Body of pancreas (tissue), 4 donors: ENCODE measurements at regions not wholly inside any gene's neighbourhood (a gene's known extent, or its start where the extent isn't known, plus 50 kb on each side); places are given as distances from the start of the nearest gene placed in this dataset.
"Not testable (repeated sequence)": the region's sequence is repeated elsewhere in the genome, so short reads cannot be mapped to it uniquely, and the experiment has no call there.

Experiments used
- ATAC-seq: fragments of 150-250 bp; one replicate; pipeline ENCODE4 v1.9.1; 2016
- DNase-seq, 4 donors: peaks; one replicate each; pipeline ENCODE4 v3.0.0-alpha.2; 2019
- H3K27ac ChIP-seq, 4 donors: fragments of 200-600 bp; sonication (generic); 1 replicate in 3 of 4; 2 replicates in 1 of 4; pipeline versions ENCODE4 v1.5.1 to v1.6.1; 2016 to 2019; ENCODE audit warnings: mild to moderate bottlenecking in 1 of 4, mixed read lengths in 1 of 4, moderate library complexity in 1 of 4
- H3K27me3 ChIP-seq, 2 donors: fragments of 200-600 bp; sonication (generic); one replicate each; pipeline ENCODE4 v1.6.0; 2016; ENCODE audit warnings: mild to moderate bottlenecking in 1 of 2
- H3K36me3 ChIP-seq, 2 donors: fragments of 200-600 bp; sonication (generic); replicated peaks in 1 of 2; 2 replicates each; pipeline ENCODE4 v1.5.1; 2016; ENCODE audit warnings: low read depth in 2 of 2; ENCODE audit not compliant: insufficient read depth in 1 of 2
- H3K4me1 ChIP-seq: fragments of 200-600 bp; sonication (generic); one replicate; pipeline ENCODE4 v1.6.0; 2016
- H3K4me3 ChIP-seq, 2 donors: fragments of 200-600 bp; sonication (generic); 1 replicate in 1 of 2; 2 replicates in 1 of 2; pipeline ENCODE4 v1.5.1; 2016 to 2019
- H3K9me3 ChIP-seq, 3 donors: fragments of 200-600 bp; sonication (generic); 1 replicate in 2 of 3; 2 replicates in 1 of 3; pipeline ENCODE4 v1.5.1; 2016
- POLR2A ChIP-seq, 3 donors: fragments of 450-650 bp; IDR thresholded peaks; one replicate each; pipeline ENCODE4 v1.6.1; 2016; ENCODE audit warnings: antibody characterized with exemption in 3 of 3, mild to moderate bottlenecking in 2 of 3
- WGBS, 2 donors: methylation state at CpG; one replicate each; pipeline ENCODE4 v1.1.5; 2017; 5-methylcytosine and 5-hydroxymethylcytosine counted together
- intact Hi-C: fragments of 100-400 bp; cut with DNase I; formaldehyde crosslinking; loops from one replicate; pipeline ENCODE4 v1.15.1; 2023
- TF ChIP-seq, protein P1 (sequence below), 7 experiments: fragments of 450-650 bp in 4 of 7; fragments of 200-600 bp in 3 of 7; sonication (generic) in 3 of 7; IDR thresholded peaks; one replicate each; pipeline ENCODE4 v1.5.1; 2016 to 2019; ENCODE audit warnings: antibody characterized with exemption in 7 of 7

DNA sequence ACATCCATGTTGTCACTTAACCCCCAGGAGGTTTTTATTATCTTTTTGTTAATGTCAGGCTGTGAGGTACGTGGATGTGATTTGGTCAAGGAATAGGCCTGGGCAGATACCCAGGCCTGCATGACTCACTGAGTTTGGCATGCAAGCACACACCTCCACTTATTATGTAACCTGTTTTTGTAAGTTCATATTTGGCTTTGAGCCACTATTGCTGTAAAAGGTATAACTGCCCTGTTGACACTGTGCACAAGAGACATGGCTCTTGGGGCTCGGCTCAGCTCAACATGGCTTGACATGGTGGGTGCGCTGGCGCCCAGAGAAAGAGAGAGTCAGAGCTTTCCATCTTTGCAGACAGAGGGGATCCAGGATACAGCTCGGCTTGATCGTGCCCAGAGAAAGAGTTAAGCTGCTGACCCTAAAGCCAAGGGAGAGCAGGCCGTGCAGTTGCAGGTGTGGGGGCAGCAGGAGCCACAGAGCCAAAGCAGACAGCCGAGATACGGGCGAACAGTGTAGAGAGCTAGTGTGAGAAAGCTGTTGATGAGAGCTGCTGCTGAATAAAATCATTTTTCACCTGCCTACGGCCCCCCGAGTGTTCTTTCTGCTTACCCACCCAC is 67.9 kb upstream of the UNC13C start:
- TF ChIP-seq, protein P1, sequence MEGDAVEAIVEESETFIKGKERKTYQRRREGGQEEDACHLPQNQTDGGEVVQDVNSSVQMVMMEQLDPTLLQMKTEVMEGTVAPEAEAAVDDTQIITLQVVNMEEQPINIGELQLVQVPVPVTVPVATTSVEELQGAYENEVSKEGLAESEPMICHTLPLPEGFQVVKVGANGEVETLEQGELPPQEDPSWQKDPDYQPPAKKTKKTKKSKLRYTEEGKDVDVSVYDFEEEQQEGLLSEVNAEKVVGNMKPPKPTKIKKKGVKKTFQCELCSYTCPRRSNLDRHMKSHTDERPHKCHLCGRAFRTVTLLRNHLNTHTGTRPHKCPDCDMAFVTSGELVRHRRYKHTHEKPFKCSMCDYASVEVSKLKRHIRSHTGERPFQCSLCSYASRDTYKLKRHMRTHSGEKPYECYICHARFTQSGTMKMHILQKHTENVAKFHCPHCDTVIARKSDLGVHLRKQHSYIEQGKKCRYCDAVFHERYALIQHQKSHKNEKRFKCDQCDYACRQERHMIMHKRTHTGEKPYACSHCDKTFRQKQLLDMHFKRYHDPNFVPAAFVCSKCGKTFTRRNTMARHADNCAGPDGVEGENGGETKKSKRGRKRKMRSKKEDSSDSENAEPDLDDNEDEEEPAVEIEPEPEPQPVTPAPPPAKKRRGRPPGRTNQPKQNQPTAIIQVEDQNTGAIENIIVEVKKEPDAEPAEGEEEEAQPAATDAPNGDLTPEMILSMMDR (IDR thresholded peaks at IDR 0.05), result no peak
- no peak for TF ChIP-seq POLR2A (IDR thresholded peaks at IDR 0.05)
- Histone ChIP-seq H3K27me3 (no peaks in the 10 kb centered on the region), H3K9me3 (no peaks in the 10 kb centered on the region), H3K4me3 (no peak overlapping the region), H3K4me1 (peaks cover 10% of the 10 kb centered on the region), H3K27ac (peak overlapping the region in 1 of 4 donors; percentile 13), H3K36me3 (no peaks in the 10 kb centered on the region)
- 60 to 63% methylated on average over 8 to 12 of the region's 12 CpGs for WGBS, 2 donors
- intact Hi-C loops, result no loop called here
- ATAC-seq (peak; percentile 73), DNase-seq (peak; percentile 20 to 68 (median 43))

DNA sequence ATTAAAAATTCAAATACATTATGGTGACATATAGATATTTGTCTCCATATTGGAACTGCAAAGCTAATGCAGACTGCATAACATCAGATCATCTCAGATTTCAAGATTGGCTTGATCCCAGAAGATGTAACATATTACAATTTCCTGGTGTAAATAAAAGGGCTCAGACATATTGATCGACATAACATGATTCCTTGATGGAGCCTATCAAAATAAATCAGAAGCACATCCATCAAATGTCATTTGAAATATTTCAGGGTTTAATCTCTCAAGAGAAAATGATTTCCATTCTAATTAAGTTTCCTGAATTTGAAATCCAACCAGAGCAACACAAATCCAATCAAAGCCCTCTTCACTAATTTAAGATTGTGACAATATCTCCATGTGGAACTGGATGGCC is 75.1 kb upstream of the UNC13C start:
- DNase-seq (no peak), ATAC-seq (no peak)
- Histone ChIP-seq H3K27me3 (no peaks in the 10 kb centered on the region), H3K9me3 (no peaks in the 10 kb centered on the region), H3K4me1 (no peaks in the 10 kb centered on the region), H3K27ac (no peak overlapping the region), H3K4me3 (no peak overlapping the region), H3K36me3 (no peaks in the 10 kb centered on the region)
- WGBS, 2 donors, result 77 to 81% methylated on average over 1 of the region's 1 CpG
- intact Hi-C loops, result no loop called here
- TF ChIP-seq, protein P1 (IDR thresholded peaks at IDR 0.05), result no peak
- TF ChIP-seq POLR2A (IDR thresholded peaks at IDR 0.05), result no peak

DNA sequence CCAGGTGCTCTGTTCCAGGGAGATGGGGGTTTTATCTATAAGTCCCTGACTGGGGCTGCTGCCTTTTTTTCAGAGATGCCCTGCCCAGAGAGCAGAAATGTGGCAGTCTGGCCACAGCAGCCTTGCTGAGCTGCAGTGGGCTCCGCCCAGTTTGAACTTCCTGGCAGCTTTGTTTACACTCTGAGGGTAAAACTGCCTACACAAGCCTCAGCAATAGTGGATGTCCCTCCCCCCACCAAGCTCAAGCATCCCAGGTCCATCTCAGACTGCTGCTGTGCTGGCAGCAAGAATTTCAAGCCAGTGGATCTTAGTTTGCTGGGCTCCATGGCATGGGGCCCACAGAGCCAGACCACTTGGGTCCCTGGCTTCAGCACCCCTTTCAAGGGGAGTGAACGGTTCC is 84.8 kb upstream of the UNC13C start:
- H3K4me1 ChIP-seq, H3K27me3 ChIP-seq, DNase-seq, intact Hi-C loops, H3K9me3 ChIP-seq, H3K4me3 ChIP-seq, ATAC-seq, H3K36me3 ChIP-seq, H3K27ac ChIP-seq: not testable (repeated sequence)
- WGBS, 2 donors, result 83 to 100% methylated on average over 1 to 2 of the region's 2 CpGs

DNA sequence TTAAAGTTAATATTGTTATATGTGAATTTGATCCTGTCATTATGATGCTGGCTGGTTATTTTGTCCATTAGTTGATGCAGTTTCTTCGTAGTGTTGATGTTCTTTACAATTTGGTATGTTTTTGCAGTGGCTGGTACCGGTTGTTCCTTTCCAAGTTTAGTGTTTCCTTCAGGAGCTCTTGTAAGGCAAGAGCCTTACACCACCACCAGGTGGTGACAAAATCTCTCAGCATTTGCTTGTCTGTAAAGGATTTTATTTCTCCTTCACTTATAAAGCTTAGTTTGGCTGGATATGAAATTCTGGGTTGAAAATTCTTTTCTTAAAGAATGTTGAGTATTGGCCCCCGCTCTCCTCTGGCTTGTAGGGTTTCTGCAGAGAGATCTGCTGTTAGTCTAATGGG is 86.4 kb upstream of the UNC13C start:
- H3K4me1 ChIP-seq, H3K27ac ChIP-seq, H3K9me3 ChIP-seq, DNase-seq, ATAC-seq, H3K36me3 ChIP-seq, H3K27me3 ChIP-seq, H3K4me3 ChIP-seq, intact Hi-C loops: not testable (repeated sequence)
- 60 to 67% methylated on average over 3 of the region's 3 CpGs for WGBS, 2 donors

DNA sequence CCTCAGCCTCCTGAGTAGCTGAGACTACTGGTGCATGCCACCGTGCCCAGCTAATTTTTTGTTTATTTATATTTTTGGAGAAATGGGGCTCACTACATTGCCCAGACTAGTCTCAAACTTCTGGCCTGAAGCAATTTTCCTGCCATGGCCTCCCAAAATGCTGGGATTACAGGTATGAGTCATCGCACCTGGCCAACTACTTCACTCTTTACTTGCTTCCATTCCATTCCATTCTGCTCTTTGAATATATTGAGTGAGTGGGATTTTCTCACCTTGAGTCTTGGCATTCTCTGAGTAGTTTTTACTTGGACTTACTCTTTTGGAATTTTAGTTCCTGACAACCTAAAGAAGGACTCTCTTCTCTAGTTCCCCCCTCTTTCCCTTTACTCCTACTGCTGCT is 93.8 kb upstream of the UNC13C start:
- no peaks in the 10 kb centered on the region for H3K27me3 ChIP-seq
- H3K4me1 ChIP-seq, result no peaks in the 10 kb centered on the region
- no peaks in the 10 kb centered on the region for H3K9me3 ChIP-seq
- H3K36me3 ChIP-seq, result no peaks in the 10 kb centered on the region
- no peak for ATAC-seq
- H3K27ac ChIP-seq, result no peak overlapping the region
- TF ChIP-seq, protein P1 (IDR thresholded peaks at IDR 0.05), result no peak
- no peak for TF ChIP-seq POLR2A (IDR thresholded peaks at IDR 0.05)
- intact Hi-C loops, result no loop called here
- DNase-seq, result no peak
- 95 to 98% methylated on average over 2 of the region's 2 CpGs for WGBS, 2 donors
- no peak overlapping the region for H3K4me3 ChIP-seq

DNA sequence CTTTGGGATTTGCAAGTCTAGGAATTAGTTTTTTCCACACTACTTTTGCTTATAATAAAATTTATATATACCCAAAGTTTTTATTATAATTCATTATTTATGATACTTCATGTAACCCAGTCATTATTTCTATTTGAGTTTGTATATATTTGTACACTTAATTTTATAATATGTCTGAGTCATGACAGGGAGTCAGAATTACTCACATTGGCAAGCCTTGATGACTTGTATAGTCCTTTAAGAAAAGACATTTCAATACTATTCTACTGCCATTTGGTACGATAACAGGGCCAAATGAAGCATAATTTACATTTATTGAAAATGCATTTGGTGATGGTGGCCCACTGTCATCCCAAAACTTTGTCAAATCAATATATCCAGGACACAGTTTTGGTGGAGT is 95.9 kb upstream of the UNC13C start:
- Histone ChIP-seq H3K27ac (no peak overlapping the region), H3K9me3 (no peaks in the 10 kb centered on the region), H3K36me3 (no peaks in the 10 kb centered on the region), H3K27me3 (no peaks in the 10 kb centered on the region), H3K4me3 (no peak overlapping the region), H3K4me1 (no peaks in the 10 kb centered on the region)
- DNase-seq (no peak), ATAC-seq (no peak)
- 0 to 28% methylated on average over 1 of the region's 1 CpG for WGBS, 2 donors
- TF ChIP-seq POLR2A (IDR thresholded peaks at IDR 0.05), result no peak
- TF ChIP-seq, protein P1 (IDR thresholded peaks at IDR 0.05), result no peak
- intact Hi-C loops, result no loop called here
